ENCODE measurements at regions not wholly inside any gene's neighbourhood (a gene's known extent, or its start where the extent isn't known, plus 50 kb on each side); places are given as distances from the start of the nearest gene placed in this dataset.
A peak's percentile ranks its signal among the peaks of the same experiment; 100 is the strongest.

- DNase-seq: no peak
These were observed 68.3 kb upstream of the EDN1 start for GRCh38 chr6:12221856-12222255.

GRCh38 chr6:12222405-12223366 lies 67.5 kb upstream of the EDN1 start:
- no peak for DNase-seq

DNA sequence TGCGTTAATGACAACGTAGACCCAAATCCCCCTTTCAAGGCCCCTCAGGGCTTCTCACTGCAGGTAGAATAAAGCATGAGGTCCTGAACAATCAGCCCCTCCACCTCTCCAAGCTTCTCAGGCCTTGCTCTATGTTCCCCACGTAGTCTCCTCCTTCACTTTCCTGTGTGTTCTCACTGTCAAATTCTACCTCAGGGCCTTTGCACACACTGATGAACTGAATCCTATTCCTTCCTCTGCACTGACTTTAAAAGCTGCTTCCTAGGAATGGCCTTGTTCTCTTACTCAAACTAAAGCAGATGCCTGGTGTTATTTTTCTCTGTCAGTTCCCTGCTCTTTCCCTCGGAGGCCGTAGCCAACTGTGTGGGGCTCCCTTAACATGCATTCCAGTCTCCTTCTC lies 66.8 kb upstream of the EDN1 start:
- DNase-seq: no peak

DNA sequence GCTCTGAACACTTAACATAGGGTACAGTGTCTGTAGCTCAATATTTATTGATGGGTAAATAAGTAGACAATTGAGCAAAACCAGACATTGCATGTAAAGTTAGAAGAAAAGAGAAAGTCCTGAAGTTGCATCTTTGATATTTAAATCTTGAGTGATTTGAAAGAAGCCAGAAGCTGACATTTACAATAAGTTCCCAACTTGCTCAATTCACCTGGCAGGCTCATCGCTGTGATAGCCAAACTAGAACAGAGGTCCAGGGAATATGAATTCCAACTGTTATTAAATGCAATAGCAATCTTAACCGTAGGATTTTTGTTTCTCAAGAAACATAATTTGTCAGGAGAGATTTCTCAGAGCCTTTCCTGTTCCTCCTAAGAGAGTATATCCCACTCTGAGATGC lies 65.9 kb upstream of the EDN1 start:
- no peak for DNase-seq

DNA sequence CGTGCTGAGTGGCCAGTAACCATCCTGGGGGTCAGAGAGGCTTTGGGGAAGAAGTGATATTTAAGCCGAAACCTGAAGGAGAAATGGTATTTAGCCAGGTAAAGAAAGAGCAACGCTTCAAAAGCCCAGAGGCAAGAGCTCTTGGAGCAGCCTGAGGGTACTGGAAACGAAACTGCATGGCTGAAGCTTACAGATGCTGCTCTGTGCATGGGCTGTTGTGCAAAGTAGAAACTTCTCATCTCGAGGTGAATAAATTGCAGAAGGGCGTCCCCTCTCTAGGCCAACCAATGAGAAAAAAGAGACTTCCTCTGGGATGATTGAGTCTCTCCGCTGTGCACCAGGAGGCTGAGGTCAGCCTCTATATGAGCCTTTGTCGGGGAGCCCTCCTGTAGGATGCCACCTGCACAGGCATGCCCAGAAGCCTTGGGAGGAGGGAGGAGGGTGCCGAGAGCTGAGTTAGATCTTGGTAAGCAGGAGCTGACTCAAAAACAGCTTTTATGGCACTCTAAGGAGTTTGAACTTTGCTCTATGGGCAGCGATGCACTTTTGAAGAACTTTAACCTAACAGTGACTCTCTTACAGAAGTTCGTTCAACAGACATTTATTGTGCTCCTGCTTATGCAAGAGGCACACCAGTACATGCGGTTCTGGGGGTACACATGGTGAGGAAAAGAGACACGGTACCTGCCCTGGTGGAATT lies 61.6 kb upstream of the EDN1 start:
- DNase-seq: no peak

- no peak for DNase-seq
These were observed 60.8 kb upstream of the EDN1 start for GRCh38 chr6:12229332-12229731.

DNA sequence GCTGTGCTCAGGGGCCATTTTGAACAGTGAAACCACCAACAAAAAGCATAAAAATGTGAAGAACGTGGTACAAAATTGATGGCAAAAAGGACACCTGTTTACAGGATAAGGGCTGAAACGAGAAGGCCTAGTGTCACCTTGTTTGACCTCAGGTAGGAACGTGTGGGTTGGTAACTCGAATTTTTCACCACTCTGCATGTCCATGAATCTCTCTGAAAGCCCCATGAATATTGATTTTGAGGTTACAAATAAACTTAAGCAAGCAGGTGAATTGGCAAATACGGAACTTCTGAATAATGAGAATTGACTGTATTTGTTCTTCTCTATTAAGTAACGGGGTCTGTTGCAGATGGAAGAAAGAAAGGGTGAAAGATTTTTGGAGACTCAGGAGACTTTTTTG lies 59.6 kb upstream of the EDN1 start:
- DNase-seq: no peak

DNA sequence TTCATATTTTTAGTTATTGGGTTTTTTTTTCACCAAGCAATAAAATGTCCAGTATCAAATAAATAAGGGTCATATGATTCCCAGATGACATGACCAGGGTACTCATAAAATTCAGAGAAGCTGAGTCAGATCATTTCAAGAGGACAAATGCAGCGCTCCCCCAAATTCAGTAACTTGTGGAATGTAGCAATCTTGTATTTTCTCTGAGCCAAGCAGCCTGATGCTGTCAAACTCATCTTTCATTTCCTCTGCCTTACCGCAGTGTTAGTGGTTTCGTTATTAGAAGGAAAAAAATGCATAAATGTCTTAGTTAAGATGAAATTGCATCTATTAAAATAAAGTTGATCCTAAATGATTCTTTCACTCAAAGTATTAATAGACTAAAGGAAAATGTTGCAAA lies 57.8 kb upstream of the EDN1 start:
- no peak for DNase-seq

- no peak for DNase-seq
These were observed 57.3 kb upstream of the EDN1 start for GRCh38 chr6:12232821-12233220.

DNA sequence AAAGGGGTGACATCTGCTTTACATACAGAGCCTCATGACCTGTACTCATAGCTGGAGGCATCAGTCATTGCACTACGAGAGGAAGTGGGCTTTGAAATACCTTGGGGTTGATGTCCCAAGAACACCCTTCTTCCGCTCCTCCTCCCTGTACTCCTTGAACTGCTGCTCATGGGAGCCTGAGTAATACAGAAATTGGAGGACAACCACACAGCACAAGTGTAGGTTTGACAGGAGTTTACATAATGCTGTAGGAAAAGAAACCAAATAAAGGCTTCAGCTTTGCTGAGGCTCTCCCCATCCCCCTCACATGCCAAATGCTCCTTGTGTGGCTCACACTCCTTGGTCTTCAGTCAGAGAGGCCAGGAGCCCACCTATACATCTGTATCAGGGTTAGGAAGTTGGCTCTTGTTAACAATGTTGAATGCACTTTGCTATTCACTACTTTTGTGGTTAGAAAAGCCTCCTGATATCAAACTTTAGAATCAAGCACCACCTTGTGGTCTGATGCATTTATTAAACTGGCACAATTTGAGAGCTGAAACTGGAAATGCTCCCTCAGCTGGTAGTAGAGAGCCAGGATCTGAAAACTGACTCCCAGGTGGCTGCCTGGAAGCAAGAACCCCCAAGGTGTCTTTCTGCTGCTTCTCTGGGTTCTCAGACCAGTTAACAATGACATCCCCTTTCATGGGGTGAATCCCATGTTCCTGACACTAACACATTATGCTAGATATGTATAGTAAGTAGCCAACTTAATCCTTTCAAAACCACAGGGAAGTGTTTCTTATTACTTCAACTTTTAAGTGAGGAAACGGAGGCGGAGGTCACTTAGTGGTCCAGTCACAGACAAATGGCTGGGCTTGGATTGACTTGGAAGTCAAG lies 56.2 kb upstream of the EDN1 start:
- peak; percentile 37 for DNase-seq

DNA sequence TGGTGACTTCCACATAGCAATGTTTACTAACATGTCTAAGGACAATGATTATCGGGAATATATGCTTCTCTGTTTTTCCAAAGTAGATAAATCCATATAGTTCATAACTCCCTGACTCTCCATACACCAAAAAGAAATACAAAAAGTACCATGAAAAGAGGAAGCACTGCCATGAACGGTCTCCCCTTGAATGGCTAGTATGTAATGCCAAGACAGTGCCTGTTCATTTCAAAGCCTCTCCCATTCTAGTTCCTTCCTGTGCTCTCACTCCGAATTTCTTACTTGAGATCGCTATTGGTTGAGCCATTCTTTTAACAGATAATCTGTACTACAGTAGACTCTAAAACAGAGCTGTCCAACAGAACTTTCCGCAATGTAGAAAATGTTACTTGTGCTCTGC lies 54.8 kb upstream of the EDN1 start:
- no peak for DNase-seq

DNA sequence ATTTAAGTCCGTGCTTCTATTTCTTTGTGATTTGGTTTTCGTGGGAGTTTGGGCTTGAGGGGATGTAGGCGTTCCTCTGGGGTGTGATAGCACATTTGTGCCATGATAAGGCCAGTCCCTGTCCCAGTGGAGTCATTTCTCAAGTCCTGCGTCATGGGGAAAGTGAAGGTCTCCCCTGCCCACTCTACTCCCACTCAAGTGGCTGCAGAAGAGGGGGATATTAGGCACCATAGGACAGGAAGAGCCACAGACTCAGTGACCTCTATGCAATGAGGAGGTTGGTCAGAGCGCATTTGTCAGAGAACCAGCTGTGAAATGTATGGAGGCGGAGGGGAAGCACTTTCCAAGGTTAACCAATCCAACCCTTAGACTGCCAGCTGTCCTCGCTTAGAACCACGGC lies 51.9 kb upstream of the EDN1 start:
- DNase-seq: no peak
